NCI-H2107 (cell line): ENCODE measurements at regions not wholly inside any gene's neighbourhood (a gene's known extent, or its start where the extent isn't known, plus 50 kb on each side); places are given as distances from the start of the nearest gene placed in this dataset.
"Not testable (repeated sequence)": the region's sequence is repeated elsewhere in the genome, so short reads cannot be mapped to it uniquely, and the experiment has no call there.

Experiments used
- DNase-seq: peaks from one replicate; lab custom pipeline; 2025; lab: John Stamatoyannopoulos, UW

DNA sequence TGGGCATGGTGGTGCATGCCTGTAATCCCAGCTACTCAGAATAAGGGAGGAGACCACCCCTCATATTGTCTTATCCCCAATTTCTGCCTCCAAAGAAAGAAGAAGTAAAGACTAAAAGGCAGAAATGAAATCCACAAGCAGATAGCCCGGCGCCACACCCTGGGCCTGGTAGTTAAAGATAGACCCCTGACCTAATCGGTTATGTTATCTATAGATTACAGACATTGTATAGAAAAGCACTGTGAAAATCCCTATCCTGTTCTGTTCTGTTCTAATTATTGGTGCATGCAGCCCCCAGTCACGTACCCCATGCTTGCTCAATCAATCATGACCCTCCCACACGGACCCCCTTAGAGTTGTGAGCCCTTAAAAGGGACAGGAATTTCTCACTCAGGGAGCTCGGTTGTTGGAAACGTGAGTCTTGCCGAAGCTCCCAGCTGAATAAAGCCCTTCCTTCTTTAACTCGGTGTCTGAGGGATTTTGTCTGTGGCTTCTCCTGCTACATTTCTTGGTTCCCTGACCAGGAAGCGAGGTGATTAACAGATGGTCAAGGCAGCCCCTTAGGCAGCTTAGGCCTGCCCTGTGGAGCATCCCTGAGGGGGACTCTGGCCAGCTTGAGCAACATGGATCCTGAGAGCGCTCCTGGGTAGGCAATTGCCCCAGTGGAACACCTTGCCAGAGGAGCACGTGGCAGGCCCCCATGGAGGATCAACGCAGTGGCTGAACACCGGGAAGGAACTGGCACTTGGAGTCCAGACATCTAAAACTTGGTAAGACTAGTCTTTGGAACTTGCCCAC lies 188.7 kb upstream of the NDUFV2 start:
- DNase-seq, result not testable (repeated sequence)

DNA sequence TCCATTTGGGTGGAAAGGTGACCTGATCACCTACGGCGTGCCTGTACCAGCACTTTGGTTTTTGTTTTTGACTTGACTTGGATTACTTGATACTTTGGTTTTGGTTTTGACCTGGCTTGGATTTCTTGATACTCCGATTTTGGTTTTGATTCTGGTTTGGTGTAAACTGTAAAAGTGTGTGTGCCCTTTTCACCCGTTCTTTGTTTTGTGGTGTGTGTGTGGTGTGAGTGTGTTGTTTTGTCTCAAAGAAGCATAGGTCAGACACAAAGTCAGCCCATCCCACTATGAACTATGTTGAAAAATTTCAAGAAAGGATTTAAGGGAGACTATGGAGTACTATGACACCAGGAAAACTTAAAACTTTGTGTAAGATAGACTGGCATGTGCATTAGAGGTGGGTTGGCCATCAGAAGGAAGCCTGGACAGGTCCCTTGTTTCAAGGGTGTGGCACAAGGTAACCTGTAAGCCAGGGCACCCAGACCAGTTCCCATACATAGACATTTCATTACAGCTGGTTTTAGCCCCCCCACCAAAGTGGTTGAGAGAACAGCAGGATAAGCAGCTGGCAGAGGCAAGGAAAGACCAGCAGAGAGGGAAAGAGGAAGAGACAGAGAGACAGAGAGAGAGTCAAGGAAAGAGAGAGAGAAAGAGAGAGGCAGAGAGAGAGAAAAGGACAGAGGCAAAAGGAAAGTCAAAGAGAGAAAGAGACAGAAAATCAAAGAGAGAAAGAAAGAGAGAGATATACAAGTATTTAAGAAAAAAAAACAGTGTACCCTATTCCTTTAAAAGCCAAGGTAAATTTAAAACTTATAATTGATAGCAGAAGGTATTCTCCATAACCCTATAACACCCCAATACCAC lies 187.9 kb upstream of the NDUFV2 start:
- not testable (repeated sequence) for DNase-seq

DNA sequence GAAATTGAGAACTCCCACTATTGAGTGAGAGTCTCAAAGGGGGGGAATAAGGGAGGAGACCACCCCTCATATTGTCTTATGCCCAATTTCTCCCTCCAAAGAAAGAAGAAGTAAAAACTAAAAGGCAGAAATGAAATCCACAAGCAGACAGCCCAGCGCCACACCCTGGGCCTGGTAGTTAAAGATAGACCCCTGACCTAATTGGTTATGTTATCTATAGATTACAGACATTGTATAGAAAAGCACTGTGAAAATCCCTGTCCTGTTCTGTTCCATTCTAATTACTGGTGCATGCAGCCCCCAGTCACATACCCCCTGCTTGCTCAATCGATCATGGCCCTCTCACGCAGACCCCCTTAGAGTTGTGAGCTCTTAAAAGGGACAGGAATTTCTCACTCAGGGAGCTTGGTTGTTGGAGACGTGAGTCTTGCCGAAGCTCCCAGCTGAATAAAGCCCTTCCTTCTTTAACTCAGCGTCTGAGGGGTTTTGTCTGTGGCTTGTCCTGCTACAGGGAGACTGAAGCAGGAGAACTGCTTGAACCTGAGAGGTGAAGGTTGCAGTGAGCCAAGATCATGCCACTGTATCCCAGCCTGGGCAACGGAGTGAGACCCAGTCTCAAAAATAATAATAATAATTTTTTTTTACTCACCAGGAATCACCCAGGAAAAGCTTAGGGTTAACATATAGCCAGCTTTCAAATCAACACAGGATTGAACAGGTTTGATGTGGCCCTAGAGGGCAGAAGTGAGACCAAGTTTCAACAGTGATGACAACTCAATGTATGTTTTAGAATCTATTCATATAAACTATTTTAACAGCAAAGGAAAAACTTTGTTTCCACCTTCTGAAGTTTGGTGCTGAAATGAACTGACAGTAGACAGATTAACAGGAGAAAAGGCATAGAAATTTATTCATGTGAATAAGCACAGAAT lies 181.4 kb upstream of the NDUFV2 start:
- DNase-seq, result not testable (repeated sequence)

DNA sequence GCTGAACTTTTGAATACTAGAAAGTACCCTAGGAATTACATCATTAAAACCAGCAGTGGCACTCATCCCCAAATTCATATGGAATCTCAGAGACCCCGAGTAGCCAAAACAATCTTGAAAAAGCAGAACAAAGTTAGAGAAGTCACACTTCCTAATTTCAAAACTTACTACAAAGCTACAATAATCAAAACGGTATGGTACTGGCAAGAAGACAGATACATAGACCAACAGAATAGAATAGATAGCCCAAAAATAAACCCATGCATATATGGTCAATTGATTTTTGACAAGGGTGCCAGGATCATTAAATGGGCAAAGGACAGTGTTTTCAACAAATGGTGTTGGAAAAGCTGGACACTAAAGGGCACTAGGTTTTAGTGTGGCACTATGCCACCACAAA lies 176.0 kb upstream of the NDUFV2 start:
- no peak for DNase-seq

DNA sequence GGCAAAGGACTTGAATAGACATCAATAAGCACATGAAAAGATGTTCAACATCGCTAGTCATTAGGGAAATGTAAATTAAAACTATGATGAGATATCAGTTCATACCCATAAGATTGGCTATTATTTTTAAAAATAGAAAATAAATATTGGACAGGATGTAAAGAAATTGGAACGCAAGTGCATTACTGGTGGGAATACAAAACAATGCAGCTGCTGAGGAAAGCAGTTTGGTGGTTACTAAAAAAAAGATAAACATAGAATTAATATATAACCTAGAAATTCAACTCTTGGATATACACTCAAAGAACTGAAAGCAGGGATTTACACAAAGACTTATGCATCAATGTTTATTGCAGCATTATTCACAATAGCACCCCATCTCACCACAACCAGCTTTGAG lies 174.5 kb upstream of the NDUFV2 start:
- no peak for DNase-seq

DNA sequence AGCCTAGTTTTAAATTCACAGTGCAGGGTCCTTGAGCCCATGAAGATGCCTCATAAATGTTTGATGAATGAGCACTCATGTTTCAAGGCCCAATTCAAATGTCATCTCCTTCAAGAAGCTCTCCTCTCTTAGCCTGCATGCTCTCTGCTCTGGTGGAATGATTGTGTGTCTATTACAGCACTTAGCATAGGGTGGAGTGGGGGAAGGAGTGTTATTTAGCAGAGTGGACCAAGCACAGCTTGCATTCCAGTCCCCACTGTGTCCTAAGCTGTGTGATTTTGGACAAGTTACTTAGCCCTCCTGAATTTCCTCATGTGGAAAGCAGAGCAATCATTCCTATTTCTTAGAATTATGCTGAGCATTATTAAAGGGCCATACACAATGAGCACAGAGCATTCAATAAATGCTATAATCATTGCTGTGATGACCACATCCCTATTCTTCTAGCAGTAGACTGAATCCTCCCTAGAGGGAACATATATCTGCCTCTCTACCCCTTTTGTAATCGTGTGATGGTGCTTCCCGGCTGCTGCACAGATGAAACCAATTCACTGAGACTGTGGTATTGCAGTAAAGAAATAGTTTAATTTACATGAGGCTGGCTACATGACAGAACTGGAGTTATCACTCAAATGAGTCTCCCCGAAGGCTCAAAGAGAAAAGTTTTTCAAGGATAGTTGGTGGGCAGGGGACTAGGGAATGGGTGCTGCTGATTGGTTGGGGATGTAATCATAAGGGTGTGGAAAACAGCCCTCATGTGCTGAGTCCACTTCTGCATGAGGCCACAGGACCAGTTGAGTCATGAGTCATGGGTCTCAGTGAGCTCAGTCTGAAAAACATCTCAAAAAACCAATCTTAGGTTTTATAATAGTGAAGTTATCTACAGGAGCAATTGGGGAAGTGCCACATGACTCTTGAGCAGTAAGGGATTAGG lies 173.4 kb upstream of the NDUFV2 start:
- DNase-seq, result no peak

DNA sequence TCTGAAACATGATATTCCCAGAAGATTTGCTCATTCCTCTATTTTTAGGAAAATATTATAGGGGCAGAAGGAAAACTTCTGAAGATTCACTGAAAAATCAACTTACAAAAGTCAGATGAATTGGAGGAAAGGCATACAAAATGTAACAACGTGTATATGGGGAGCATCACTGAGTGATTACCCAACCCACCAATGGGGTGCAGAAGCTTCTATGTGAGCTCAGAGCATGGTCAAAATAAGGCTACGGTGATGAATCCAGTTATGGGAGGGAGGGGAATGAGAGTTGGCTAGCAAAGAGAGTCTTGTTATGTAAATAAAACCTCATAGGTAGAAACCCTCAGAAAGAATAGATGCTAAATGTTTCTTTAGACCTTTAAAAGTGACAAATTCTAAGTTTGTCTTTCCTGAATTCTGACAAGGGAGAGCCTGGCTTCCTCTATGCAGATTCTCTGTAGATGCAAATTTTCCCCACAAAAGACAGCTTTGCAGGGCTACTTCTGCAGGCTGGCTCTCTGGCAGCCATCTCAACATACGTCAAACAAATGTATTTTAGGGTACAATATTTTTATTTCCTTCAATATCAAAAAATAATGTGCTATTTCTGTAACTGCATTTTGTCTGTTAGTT lies 171.4 kb upstream of the NDUFV2 start:
- no peak for DNase-seq

DNA sequence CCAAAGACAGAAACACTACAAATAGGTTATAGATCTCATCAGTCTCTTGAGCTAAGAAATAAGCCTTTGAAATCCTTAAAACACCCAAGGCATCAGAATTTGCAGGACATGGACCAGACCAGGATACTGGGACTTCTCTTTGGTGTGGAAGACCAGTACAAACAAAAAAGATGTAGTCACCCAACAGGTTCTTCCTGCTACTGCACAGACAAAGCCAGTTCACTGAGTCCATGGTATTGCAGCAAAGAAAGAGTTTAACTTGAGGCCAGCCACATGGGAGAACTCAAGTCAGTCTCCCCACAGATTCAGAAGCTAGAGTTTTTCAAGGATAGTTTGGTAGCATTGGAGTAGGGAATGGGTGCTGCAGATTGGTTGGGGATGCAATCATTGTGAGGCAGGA lies 169.6 kb upstream of the NDUFV2 start:
- no peak for DNase-seq

DNA sequence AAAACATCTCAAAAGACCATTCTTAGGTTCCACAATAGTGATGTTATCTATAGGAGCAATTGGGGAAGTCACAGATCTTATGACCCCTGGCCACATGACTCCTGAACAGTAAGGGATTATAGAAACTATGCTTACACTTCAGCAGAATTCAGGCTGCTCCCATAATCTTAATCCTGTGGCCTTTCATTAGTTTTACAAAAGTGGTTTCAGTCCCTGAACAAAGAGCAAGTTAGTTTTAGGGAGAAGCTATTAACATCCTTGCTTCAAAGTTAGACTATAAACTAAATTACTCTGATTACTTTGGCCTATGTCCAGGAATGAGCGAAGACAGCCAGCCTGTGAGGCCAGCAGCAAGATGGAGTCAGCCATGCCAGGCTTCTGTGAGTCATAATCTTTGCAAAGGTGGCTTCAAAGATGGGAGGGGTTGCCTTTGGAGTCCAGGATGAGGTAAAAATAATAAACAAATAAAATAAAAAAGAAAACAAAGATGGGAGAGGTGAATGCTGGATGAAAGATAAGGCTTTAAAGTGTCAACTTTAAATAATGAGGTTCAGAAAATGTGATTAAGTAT lies 168.7 kb upstream of the NDUFV2 start:
- DNase-seq, result no peak

DNA sequence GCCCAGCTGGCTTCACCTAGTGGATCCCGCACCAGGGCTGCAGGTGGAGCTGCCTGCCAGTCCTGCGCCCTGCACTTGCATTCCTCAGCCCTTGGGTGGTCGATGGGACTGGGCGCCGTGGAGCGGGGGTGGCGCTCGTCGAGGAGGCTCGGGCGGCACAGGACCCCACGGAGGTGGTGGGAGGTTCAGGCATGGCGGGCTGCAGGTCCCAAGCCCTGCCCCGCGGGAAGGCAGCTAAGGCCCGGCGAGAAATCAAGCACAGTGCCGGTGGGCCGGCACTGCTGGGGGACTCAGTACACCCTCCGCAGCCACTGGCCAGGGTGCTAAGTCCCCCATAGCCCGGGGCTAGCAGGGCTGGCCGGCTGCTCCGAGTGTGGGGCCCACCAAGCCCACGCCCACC lies 167.2 kb upstream of the NDUFV2 start:
- DNase-seq, result not testable (repeated sequence)

DNA sequence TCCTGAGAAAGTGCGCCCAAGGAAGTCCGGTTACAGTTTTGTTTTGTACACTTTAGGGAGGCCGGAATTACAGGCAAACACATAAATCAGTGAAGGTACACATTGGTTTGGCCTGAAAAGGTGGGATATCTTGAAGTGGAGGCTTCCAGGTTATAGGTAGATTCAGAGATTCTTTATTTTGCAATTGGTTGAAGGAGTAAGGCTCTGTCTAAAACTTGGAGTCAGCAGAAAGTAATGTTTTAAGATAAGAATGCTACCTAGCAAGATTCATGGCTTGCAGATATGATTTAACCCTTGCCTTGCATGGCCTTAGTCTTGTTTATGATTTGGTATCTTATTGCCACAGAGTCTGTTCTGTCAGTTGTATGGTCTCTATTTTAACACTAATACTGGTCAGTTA lies 165.9 kb upstream of the NDUFV2 start:
- no peak for DNase-seq

DNA sequence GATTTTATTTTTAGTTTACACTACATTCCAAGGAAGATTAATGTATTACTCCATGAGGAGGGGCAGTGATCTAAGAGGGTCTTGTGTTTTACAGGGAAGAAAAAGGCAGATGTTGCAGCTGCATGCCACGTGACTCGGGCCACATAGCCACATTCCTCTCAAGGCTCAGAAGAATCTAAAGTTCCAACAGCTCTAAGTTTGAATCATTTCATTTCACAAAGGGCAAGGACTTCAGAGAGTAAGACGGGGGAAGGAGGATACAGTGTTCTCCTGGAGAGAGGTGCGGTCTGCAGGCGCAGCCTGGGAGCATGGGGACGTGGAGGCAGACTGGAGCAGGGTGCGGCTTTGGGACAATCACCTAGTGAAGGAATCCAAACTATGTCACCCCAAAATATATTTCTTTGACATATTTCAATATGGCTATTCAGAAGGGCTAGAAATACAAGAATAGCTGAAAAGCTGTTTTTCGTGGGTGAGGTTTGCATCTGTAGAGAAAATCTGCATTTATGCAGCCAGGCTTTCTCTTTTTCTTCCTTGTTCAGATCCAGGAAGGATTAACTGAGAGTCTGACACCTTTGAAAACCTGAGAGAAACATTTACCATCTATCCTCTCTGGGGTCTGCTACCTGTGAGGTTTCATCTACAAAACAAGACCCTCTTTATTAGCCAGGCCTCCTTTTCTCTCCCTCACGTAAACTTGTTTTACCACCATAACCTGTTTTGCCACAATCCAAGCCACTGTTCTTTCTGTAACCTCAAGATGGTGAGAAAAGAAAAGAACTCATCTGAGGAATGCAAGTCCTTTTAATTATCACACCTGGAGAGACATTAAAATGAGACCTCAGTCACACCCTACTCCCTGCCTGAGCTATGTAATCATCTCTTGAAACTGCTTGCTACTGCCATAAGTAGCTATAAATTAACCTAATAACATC lies 165.1 kb upstream of the NDUFV2 start:
- no peak for DNase-seq

DNA sequence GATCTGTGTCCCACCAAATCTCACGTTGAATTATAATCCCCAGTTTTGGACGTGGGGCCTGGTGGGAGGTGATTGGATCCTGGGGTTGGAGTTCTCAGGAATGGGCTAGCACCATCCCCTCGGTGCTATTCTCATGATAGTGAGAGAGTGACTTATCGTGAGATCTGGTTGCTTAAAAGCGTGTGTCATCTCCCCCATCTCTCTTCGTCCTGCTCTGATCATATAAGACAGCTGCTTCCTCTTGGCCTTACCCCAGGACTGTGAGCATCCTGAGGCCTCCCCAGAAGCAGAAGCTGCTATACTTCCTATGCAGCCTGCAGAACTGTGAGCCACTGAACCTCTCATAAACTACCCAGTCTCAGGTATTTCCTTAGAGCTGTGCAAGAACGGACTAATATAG lies 163.7 kb upstream of the NDUFV2 start:
- DNase-seq, result no peak

DNA sequence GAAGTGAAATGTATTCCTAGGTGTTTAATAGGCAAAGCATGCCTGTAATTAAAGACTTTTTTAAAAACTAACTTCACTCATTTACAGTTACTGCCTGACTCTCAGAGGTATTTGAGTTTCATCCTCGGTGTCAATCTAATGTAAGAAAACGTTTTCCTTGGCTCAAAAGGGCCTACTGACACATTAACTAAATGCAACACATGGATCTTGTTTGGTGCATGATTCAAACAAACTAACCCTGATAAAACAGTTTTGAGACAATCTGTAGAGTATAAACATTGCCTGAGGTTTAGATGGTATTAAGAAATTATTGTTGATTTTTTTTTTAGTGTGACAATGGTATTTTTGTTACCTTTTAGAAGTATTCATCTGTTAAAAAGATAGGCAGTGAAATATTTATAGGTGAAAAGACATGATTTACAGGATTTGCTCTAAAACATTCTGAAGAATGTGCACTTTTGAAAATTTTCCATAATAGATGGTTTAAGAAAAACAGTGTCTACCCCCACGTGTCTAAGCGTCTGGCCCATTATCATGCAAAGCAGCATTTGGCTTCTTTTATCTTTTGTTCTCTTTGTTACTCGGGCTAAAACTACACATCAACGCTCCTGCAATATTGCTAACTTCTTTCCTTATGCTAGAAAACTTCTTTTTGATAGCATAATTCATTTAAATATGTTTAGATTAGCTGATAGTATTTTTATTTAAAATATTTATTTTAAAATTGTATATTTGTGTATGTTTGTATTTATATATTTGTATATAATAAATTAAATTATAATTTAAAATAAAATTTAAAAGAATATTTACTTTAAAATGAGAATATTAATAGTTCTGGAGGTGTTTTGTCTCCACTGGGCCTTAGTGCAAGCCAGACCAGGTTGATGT lies 160.2 kb upstream of the NDUFV2 start:
- no peak for DNase-seq

DNA sequence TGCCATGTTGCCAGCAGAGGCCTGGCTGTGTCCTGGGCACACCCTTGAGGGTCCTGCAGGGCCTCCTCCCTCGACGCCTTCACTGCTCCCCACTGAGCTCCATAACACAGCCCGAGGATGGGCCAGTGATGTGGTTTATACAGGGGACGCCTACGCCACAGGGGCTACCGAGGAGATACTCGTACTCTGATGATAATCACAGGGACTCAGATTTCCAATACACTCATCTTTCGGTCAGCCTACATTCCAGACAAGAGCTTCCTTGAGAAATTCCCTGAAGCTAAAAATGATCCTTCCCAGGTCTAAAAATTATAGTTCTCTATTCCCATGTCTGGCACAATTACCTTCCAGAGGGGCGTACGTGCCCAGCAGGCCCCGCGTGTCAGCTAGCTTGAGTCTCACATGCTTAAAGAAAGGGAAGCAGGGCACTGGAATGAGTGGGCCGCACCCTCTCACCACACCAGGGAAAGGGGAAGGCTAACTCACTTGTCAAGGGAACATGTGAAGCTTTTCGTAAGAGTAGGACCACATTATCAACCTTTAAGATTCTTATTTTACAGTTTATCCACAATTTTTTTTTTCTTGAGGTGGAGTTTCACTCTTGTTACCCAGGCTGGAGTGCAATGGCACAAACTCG lies 159.5 kb upstream of the NDUFV2 start:
- DNase-seq, result no peak

DNA sequence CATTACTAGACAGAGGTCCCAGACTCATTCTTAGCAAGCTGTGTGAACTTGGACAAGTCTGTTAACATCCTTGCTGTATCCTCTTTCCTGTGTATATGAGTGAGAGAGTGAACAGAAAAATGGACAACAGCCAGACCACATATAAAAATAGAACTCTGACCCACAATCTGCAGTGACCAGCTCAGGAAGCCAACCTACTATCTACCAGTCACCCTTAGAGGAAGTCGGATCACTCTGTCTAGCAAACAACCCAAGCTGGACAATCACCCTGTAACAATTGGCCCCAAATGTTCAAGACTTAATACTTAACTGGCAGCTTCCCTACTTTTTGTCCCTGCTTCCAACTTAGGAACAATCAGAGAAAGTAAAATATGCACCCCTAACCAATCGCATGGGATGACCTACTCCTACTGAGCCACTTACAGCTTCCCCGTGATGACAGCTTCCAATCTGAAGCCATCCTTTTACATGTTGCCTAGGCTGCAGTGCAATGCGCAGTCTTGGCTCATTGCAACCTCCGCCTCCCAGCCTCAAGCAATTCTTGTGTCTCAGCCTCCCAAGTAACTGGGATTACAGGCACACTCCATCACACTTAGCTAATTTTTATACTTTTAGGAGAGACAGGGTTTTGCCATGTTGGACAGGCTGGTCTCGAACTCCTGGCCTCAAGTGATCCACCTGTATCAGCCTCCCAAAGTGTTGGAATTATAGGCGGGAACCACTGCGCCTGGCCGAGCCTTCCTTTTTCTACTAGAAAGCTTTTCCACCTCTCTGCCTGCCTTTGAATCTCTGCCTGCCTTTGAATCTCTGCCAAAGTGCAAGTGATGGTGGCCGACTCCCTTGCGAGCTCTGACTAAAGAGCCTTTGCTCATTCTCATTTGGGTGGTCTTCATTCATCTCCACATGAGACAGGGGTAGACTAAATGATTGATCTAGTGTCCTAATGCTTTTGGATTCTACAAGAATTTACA lies 158.3 kb upstream of the NDUFV2 start:
- DNase-seq, result no peak
